A673 (cell line): ENCODE measurements at regions not wholly inside any gene's neighbourhood (a gene's known extent, or its start where the extent isn't known, plus 50 kb on each side); places are given as distances from the start of the nearest gene placed in this dataset.

Experiments
- BruUV-seq: library from RNA; stranded (reverse); fragments of 400-500 nt; replicated peaks from 2 replicates; lab custom pipeline; 2021; lab: Mats Ljungman, UMichigan
- CTCF ChIA-PET: fragments of 300-600 bp; sonication (Branson Sonifier 250); formaldehyde crosslinking; loops from one replicate; lab custom pipeline; 2022; ENCODE audit warnings: antibody characterized with exemption; lab: Charles Lee
- POLR2A ChIA-PET: fragments of 300-600 bp; sonication (Branson Sonifier 250); formaldehyde crosslinking; loops from one replicate; lab custom pipeline; 2022; ENCODE audit warnings: antibody characterized with exemption; ENCODE audit not compliant: low non-redundant PET; lab: Charles Lee
- DNase-seq: peaks from one replicate; pipeline ENCODE4 v3.0.0-alpha.2; 2015; ENCODE audit warnings: low spot score
- H3K27ac ChIP-seq: fragments of 200-600 bp; sonication (generic); 2 replicates; pipeline ENCODE4 v1.5.1; 2016; ENCODE audit warnings: mixed run types, low read depth, mild to moderate bottlenecking, mixed read lengths, antibody characterized with exemption, low read length; ENCODE audit not compliant: poor library complexity, severe bottlenecking
- H3K27me3 ChIP-seq: fragments of 200-600 bp; sonication (generic); replicated peaks from 2 replicates; pipeline ENCODE4 v1.6.1; 2017; ENCODE audit warnings: mixed run types, low read depth, mild to moderate bottlenecking, mixed read lengths, antibody characterized with exemption, low read length; ENCODE audit not compliant: insufficient read depth, poor library complexity
- H3K36me3 ChIP-seq: fragments of 200-600 bp; sonication (generic); 2 replicates; pipeline ENCODE4 v1.6.1; 2016; ENCODE audit warnings: mixed run types, mild to moderate bottlenecking, mixed read lengths, antibody characterized with exemption, low read length; ENCODE audit not compliant: insufficient read depth, poor library complexity, severe bottlenecking
- H3K4me1 ChIP-seq: fragments of 200-600 bp; sonication (generic); 2 replicates; pipeline ENCODE4 v1.6.1; 2017; ENCODE audit warnings: mixed run types, mild to moderate bottlenecking, mixed read lengths, antibody characterized with exemption, low read length; ENCODE audit not compliant: insufficient read depth, poor library complexity, severe bottlenecking
- H3K4me3 ChIP-seq: fragments of 200-600 bp; sonication (generic); 2 replicates; pipeline ENCODE4 v1.5.1; 2016; ENCODE audit warnings: low read depth, mixed run types, mild to moderate bottlenecking, mixed read lengths, low read length; ENCODE audit not compliant: poor library complexity, severe bottlenecking
- H3K9me3 ChIP-seq: fragments of 200-600 bp; sonication (generic); 2 replicates; pipeline ENCODE4 v1.6.1; 2016; ENCODE audit warnings: mixed run types, low read depth, mild to moderate bottlenecking, mixed read lengths, antibody characterized with exemption, low read length; ENCODE audit not compliant: poor library complexity, severe bottlenecking
- EZH2 ChIP-seq: fragments of 200-600 bp; sonication (generic); IDR thresholded peaks from 2 replicates; pipeline ENCODE4 v1.6.1; 2017; ENCODE audit warnings: borderline replicate concordance, low read depth, mild to moderate bottlenecking, mixed read lengths, antibody characterized with exemption, low read length; ENCODE audit not compliant: poor library complexity, severe bottlenecking
- intact Hi-C: fragments of 100-400 bp; cut with micrococcal nuclease; formaldehyde crosslinking; loops from one replicate; pipeline ENCODE4 v1.10.0; 2022; ENCODE audit not compliant: unreplicated experiment
- TF ChIP-seq, protein P1 (sequence below): fragments of 300-800, 200-600 bp; sonication (generic); conservative IDR thresholded peaks from 2 replicates; pipeline ENCODE4 v1.5.1; 2017; ENCODE audit warnings: low read depth, mild to moderate bottlenecking, antibody characterized with exemption, low read length, moderate library complexity, mixed read lengths

DNA sequence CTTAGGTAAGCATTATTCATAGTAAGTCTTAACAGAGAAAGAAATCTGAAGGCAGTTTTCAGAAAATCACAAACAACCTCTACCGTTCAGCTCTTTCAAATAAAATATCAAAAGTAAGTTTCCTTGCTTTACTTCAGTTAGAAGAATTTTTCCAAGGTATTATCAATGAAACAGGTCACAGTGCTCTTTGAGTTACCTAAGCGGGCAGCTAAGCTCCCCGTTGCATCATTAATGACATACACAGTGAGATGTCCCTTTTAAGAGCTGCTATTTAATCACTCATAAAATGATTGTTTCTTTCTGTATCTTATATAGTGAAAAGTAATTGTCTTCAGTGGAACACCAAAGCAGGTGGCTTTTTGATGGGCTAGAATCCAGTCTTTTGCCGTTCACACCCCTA, 86.2 kb upstream of the PIK3R1 start:
- no peak for DNase-seq
- no peaks in the 10 kb centered on the region for H3K4me1 ChIP-seq
- peaks cover 8% of the 10 kb centered on the region for H3K27me3 ChIP-seq
- TF ChIP-seq EZH2 = no peak
- TF ChIP-seq, protein P1, sequence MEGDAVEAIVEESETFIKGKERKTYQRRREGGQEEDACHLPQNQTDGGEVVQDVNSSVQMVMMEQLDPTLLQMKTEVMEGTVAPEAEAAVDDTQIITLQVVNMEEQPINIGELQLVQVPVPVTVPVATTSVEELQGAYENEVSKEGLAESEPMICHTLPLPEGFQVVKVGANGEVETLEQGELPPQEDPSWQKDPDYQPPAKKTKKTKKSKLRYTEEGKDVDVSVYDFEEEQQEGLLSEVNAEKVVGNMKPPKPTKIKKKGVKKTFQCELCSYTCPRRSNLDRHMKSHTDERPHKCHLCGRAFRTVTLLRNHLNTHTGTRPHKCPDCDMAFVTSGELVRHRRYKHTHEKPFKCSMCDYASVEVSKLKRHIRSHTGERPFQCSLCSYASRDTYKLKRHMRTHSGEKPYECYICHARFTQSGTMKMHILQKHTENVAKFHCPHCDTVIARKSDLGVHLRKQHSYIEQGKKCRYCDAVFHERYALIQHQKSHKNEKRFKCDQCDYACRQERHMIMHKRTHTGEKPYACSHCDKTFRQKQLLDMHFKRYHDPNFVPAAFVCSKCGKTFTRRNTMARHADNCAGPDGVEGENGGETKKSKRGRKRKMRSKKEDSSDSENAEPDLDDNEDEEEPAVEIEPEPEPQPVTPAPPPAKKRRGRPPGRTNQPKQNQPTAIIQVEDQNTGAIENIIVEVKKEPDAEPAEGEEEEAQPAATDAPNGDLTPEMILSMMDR = no peak
- intact Hi-C loops = no loop called here
- no peak overlapping the region for H3K4me3 ChIP-seq
- H3K9me3 ChIP-seq = no peaks in the 10 kb centered on the region
- POLR2A ChIA-PET = no interaction called here
- no peak overlapping the region for H3K27ac ChIP-seq
- CTCF ChIA-PET = no interaction called here
- no peaks in the 10 kb centered on the region for H3K36me3 ChIP-seq
- no TSS peak for BruUV-seq

DNA sequence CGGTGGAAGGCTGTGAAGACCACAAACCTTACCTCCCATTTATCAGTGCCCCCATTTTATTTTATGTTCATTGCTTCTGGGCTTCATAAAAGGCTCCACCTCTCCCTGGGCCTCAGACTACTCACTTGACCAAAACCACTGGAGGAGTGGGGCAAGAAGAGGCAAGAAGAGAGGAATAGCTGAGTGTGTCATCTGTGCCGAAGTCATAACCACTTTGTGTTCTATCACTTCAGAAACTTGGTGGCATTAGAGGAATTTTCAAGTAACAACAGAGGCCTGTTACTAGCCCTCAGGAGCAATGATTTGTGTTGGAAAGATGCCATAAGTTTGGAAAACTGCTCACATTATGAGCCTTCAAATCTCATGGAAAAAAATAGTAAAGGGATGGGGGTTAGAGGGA, 88.7 kb upstream of the PIK3R1 start:
- ChIA-PET CTCF (no interaction called here), POLR2A (no interaction called here)
- DNase-seq = no peak
- H3K27me3 ChIP-seq = peaks cover 8% of the 10 kb centered on the region
- no peaks in the 10 kb centered on the region for H3K9me3 ChIP-seq
- H3K4me3 ChIP-seq = no peak overlapping the region
- intact Hi-C loops = no loop called here
- no TSS peak for BruUV-seq
- no peak overlapping the region for H3K27ac ChIP-seq
- no peaks in the 10 kb centered on the region for H3K36me3 ChIP-seq
- TF ChIP-seq EZH2 = no peak
- TF ChIP-seq, protein P1 = no peak
- H3K4me1 ChIP-seq = no peaks in the 10 kb centered on the region

DNA sequence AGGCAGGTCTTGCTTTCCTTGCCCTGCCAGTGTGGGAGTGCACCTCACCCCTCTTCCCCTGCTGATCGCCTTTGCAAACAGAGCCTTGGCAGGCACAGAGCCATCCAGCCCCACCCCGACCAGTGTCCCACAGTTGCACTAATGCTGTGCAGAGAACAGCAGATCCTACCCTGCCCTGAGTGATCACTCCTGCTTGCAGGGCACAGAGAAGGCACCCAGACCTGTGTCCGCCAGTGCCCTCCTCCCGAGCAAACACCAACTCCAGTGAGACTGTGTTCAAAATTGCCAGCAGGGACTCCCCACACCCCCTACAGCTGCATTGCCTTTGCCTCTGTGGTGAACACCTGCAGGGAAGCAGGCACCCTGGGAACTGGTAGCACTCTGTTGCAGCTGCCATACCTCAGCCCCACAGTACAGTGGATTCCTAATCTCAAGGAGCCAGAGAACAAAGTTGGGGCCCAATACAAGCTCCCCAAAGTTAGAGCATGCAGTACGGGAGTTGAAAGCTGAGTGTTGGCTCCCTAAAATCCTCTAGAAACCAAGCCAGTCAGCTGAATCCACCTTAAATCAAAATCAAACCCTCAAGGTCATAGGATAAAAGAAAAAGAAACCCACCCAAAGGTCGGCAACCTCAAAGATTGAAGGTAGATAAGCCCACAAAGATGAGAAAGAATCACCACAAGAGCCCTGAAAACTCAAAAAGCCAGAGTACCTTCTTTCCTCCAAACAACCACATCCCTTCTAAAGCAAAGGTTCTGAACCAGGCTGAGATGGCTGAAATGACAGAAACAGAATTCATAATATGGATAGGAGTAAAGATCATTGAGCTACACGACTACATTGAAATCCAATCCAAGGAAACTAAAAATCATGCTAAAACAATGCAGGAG, 92.9 kb upstream of the PIK3R1 start:
- no TSS peak for BruUV-seq
- H3K27me3 ChIP-seq = no peaks in the 10 kb centered on the region

More for the DNA sequence above, 92.9 kb upstream of the PIK3R1 start:
- ChIA-PET POLR2A (no interaction called here), CTCF (no interaction called here)
- Histone ChIP-seq H3K4me1 (no peaks in the 10 kb centered on the region), H3K27ac (no peak overlapping the region), H3K9me3 (no peaks in the 10 kb centered on the region), H3K4me3 (no peak overlapping the region), H3K36me3 (no peaks in the 10 kb centered on the region)
- DNase-seq = no peak
- TF ChIP-seq, protein P1 = no peak
- TF ChIP-seq EZH2 = no peak
- intact Hi-C loops = no loop called here
